ENCODE measurements at regions not wholly inside any gene's neighbourhood (a gene's known extent, or its start where the extent isn't known, plus 50 kb on each side); places are given as distances from the start of the nearest gene placed in this dataset.

- Histone ChIP-seq H3K4me3 (replicated peaks; ENCODE audit: low read depth, low read length) (no peak overlapping the region), H3K36me3 (ENCODE audit: control insufficient read depth, insufficient read depth, low read length) (no peaks in the 10 kb centered on the region), H3K27me3 (replicated peaks; ENCODE audit: control insufficient read depth, insufficient read depth, low read length) (no peaks in the 10 kb centered on the region)
- no peak for TF ChIP-seq CTCF (IDR thresholded peaks at IDR 0.05; ENCODE audit: insufficient read depth, low read length, poor library complexity, severe bottlenecking)
- no peak for DNase-seq (ENCODE audit: extremely low read depth, insufficient read length)
Observed at GRCh38 chr13:109468123-109468522, 318.3 kb downstream of the IRS2 start.

DNA sequence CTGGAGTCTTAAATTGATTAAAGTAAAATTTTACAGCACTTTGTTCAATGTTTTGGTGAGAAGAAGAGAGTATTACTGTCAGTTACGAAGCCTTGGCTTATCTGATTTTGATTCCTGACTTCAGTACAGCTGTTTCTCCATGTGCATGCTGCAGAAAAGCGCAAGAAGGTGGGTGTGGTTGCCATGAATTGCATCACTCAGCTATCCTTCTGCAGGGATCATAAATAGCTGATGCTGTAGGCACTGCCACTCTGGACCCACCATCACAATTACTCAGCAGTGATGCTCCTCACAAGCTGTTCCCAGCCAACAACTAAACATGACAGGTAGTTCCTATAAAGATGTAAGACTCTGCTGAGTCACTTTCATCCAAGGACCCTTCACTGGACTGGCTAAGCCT lies 321.2 kb downstream of the IRS2 start:
- TF ChIP-seq CTCF (IDR thresholded peaks at IDR 0.05; ENCODE audit: insufficient read depth, low read length, poor library complexity, severe bottlenecking), result no peak
- Histone ChIP-seq H3K27me3 (replicated peaks; ENCODE audit: control insufficient read depth, insufficient read depth, low read length) (no peaks in the 10 kb centered on the region), H3K4me3 (replicated peaks; ENCODE audit: low read depth, low read length) (no peak overlapping the region), H3K36me3 (ENCODE audit: control insufficient read depth, insufficient read depth, low read length) (no peaks in the 10 kb centered on the region)
- DNase-seq (ENCODE audit: extremely low read depth, insufficient read length), result no peak

- Histone ChIP-seq H3K36me3 (ENCODE audit: control insufficient read depth, insufficient read depth, low read length) (no peaks in the 10 kb centered on the region), H3K4me3 (replicated peaks; ENCODE audit: low read depth, low read length) (no peak overlapping the region), H3K27me3 (replicated peaks; ENCODE audit: control insufficient read depth, insufficient read depth, low read length) (no peaks in the 10 kb centered on the region)
- no peak for TF ChIP-seq CTCF (IDR thresholded peaks at IDR 0.05; ENCODE audit: insufficient read depth, low read length, poor library complexity, severe bottlenecking)
- no peak for DNase-seq (ENCODE audit: extremely low read depth, insufficient read length)
Observed at GRCh38 chr13:109454167-109454917, 332.0 kb downstream of the IRS2 start.

GRCh38 chr13:109451726-109452125 lies 334.7 kb downstream of the IRS2 start:
- TF ChIP-seq CTCF (IDR thresholded peaks at IDR 0.05; ENCODE audit: insufficient read depth, low read length, poor library complexity, severe bottlenecking), result no peak
- no peak overlapping the region for H3K4me3 ChIP-seq (replicated peaks; ENCODE audit: low read depth, low read length)
- H3K27me3 ChIP-seq (replicated peaks; ENCODE audit: control insufficient read depth, insufficient read depth, low read length), result no peaks in the 10 kb centered on the region
- H3K36me3 ChIP-seq (ENCODE audit: control insufficient read depth, insufficient read depth, low read length), result no peaks in the 10 kb centered on the region
- DNase-seq (ENCODE audit: extremely low read depth, insufficient read length), result no peak

DNA sequence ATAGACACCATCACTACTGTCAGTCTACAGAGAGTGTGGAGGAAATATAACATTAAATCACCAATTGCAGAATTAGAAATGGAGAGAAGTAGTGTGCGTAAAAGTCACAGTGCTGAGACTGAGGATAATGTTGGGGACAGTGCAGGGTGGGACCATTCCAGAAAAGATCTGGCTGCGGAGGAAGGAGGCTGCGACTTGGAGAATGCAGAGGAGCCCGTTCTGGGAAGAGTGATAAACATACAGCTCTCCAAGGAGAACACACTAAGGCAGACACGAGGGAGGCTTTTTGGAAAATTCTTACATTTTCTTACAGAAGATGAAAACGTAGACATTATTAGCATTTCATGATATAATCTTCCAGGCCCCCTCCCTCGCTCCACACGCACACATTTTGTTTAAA lies 337.8 kb downstream of the IRS2 start:
- no peaks in the 10 kb centered on the region for H3K36me3 ChIP-seq (ENCODE audit: control insufficient read depth, insufficient read depth, low read length)

More for the DNA sequence above, 337.8 kb downstream of the IRS2 start:
- TF ChIP-seq CTCF (IDR thresholded peaks at IDR 0.05; ENCODE audit: insufficient read depth, low read length, poor library complexity, severe bottlenecking), result no peak
- no peaks in the 10 kb centered on the region for H3K27me3 ChIP-seq (replicated peaks; ENCODE audit: control insufficient read depth, insufficient read depth, low read length)
- no peak overlapping the region for H3K4me3 ChIP-seq (replicated peaks; ENCODE audit: low read depth, low read length)
- DNase-seq (ENCODE audit: extremely low read depth, insufficient read length), result no peak
